Neural cell (in vitro differentiated cells): ENCODE measurements at regions not wholly inside any gene's neighbourhood (a gene's known extent, or its start where the extent isn't known, plus 50 kb on each side); places are given as distances from the start of the nearest gene placed in this dataset.
"Not testable (repeated sequence)": the region's sequence is repeated elsewhere in the genome, so short reads cannot be mapped to it uniquely, and the experiment has no call there.

Experiments used
- H2AFZ ChIP-seq: fragments of 200-600, 300-800 bp; sonication (generic), shearing (Covaris generic); 2 replicates; pipeline ENCODE4 v1.6.0; 2014; ENCODE audit warnings: low read depth, mild to moderate bottlenecking, antibody characterized with exemption, low read length, moderate library complexity
- H3F3A ChIP-seq: fragments of 200-600 bp; shearing (Covaris generic); 2 replicates; pipeline ENCODE4 v1.6.1; 2016; ENCODE audit warnings: mild to moderate bottlenecking, moderate library complexity, mixed read lengths, antibody characterized with exemption, low read length; ENCODE audit not compliant: insufficient read depth, poor library complexity, severe bottlenecking
- H3K27ac ChIP-seq: fragments of 200-600, 300-800 bp; sonication (generic), shearing (Covaris generic); 2 replicates; pipeline ENCODE4 v1.5.1; 2014; ENCODE audit warnings: mild to moderate bottlenecking, low read length, moderate library complexity
- H3K27me3 ChIP-seq: fragments of 300-800, 200-600 bp; sonication (generic), shearing (Covaris generic); 2 replicates; pipeline ENCODE4 v1.6.0; 2014; ENCODE audit warnings: mild to moderate bottlenecking, low read depth, low read length, moderate library complexity; ENCODE audit not compliant: insufficient read depth
- H3K36me3 ChIP-seq: fragments of 300-800, 200-600 bp; sonication (generic), shearing (Covaris generic); 2 replicates; pipeline ENCODE4 v1.5.1; 2014; ENCODE audit warnings: mild to moderate bottlenecking, antibody characterized with exemption, low read length, moderate library complexity; ENCODE audit not compliant: insufficient read depth
- H3K4me2 ChIP-seq: fragments of 300-800, 200-600 bp; sonication (generic), shearing (Covaris generic); 2 replicates; pipeline ENCODE4 v1.6.0; 2014; ENCODE audit warnings: mild to moderate bottlenecking, low read length
- H3K4me3 ChIP-seq: fragments of 300-800, 200-600 bp; sonication (generic), shearing (Covaris generic); 2 replicates; pipeline ENCODE4 v1.5.1; 2014; ENCODE audit warnings: mild to moderate bottlenecking, low read length, moderate library complexity
- H3K79me2 ChIP-seq: fragments of 200-600 bp; shearing (Covaris generic); replicated peaks from 2 replicates; pipeline ENCODE4 v1.6.0; 2014; ENCODE audit warnings: mild to moderate bottlenecking, low read length, moderate library complexity; ENCODE audit not compliant: insufficient read depth
- H3K9ac ChIP-seq: fragments of 300-800, 200-600 bp; sonication (generic), shearing (Covaris generic); 2 replicates; pipeline ENCODE4 v1.6.1; 2016; ENCODE audit warnings: mild to moderate bottlenecking, low read length, mixed read lengths
- H3K9me2 ChIP-seq: fragments of 200-600 bp; shearing (Covaris generic); 2 replicates; pipeline ENCODE4 v1.6.1; 2016; ENCODE audit warnings: mild to moderate bottlenecking, low read length, mixed read lengths; ENCODE audit not compliant: insufficient read depth
- H3K9me3 ChIP-seq: fragments of 200-600, 300-800 bp; sonication (generic), shearing (Covaris generic); 2 replicates; pipeline ENCODE4 v1.6.1; 2016; ENCODE audit warnings: mild to moderate bottlenecking, mixed run types, low read length, moderate library complexity, mixed read lengths
- H4K20me1 ChIP-seq: fragments of 200-600 bp; shearing (Covaris generic); 2 replicates; pipeline ENCODE4 v1.6.1; 2016; ENCODE audit warnings: mild to moderate bottlenecking, mixed run types; ENCODE audit not compliant: insufficient read depth
- POLR2AphosphoS5 ChIP-seq: IDR thresholded peaks from 2 replicates; pipeline ENCODE4 v1.6.1; 2012
- RAD21 ChIP-seq: fragments of 450-650 bp; conservative IDR thresholded peaks from 2 replicates; pipeline ENCODE4 v1.6.1; 2014; ENCODE audit warnings: antibody characterized with exemption, mild to moderate bottlenecking, moderate library complexity
- SMC3 ChIP-seq: fragments of 450-650 bp; conservative IDR thresholded peaks from 2 replicates; pipeline ENCODE4 v1.6.1; 2014; ENCODE audit warnings: antibody characterized with exemption, mild to moderate bottlenecking, moderate library complexity; ENCODE audit not compliant: poor library complexity
- TAF1 ChIP-seq: IDR thresholded peaks from 2 replicates; pipeline ENCODE4 v1.6.1; 2012; ENCODE audit warnings: low read depth
- TF ChIP-seq, protein P1 (sequence below): fragments of 450-650 bp; IDR thresholded peaks from 2 replicates; pipeline ENCODE4 v1.5.1; 2014; ENCODE audit warnings: antibody characterized with exemption, mild to moderate bottlenecking, moderate library complexity; ENCODE audit not compliant: poor library complexity, severe bottlenecking

DNA sequence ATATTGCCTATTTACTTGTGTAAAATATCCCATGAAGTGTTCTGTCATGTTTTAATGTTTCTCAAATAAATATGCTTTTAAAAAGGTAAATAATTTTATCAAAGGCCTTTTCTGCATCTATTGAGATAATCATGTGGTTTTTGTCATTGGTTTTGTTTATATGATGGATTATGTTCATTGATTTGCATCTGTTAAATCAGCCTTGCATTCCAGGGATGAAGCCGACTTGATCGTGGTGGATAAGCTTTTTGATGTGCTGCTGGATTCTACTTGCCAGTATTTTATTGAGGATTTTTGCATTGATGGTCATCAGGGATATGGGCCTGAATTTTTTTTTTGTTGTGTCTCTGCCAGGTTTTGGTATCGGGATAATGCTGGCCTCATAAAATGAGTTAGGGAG lies 63.9 kb upstream of the P2RY10 start:
- not testable (repeated sequence) for H3K9me3 ChIP-seq, H3K36me3 ChIP-seq, H3K79me2 ChIP-seq, H3K4me2 ChIP-seq, H3K9ac ChIP-seq, H3K27ac ChIP-seq, H3K27me3 ChIP-seq, H3K4me3 ChIP-seq, H2AFZ ChIP-seq, H3F3A ChIP-seq, H3K9me2 ChIP-seq, H4K20me1 ChIP-seq

DNA sequence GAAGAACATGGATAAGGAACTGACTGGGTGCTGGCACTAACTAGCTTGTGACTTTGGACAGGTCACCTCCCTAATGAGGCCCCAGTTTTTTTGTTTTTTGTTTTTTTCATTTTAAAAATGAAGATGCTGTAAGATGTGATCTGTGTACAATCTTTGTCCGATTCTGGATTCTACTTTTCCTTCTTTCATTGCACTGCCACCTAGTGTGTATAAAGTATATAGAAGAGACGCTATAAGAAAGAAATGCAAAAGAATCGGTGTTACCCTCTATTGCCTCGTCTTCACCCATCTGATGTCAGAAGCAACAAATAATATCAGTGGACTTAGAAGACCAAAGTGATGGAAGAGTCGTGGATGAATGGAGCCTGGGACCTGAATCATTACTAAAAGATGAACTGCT lies 58.6 kb upstream of the P2RY10 start:
- Histone ChIP-seq H3K9me2 (no peaks in the 10 kb centered on the region), H3K4me3 (no peak overlapping the region), H2AFZ (no peak overlapping the region)

More for the DNA sequence above, 58.6 kb upstream of the P2RY10 start:
- Histone ChIP-seq H3K4me2 (no peak overlapping the region), H3K9me3 (no peaks in the 10 kb centered on the region), H3K36me3 (no peaks in the 10 kb centered on the region), H3K27me3 (no peaks in the 10 kb centered on the region), H4K20me1 (no peaks in the 10 kb centered on the region), H3F3A (no peaks in the 10 kb centered on the region), H3K27ac (no peak overlapping the region), H3K9ac (no peak overlapping the region), H3K79me2 (no peaks in the 10 kb centered on the region)
- TF ChIP-seq RAD21 (peak; percentile 48), SMC3 (peak; percentile 67), POLR2AphosphoS5 (no peak), TAF1 (no peak)
- TF ChIP-seq, protein P1, sequence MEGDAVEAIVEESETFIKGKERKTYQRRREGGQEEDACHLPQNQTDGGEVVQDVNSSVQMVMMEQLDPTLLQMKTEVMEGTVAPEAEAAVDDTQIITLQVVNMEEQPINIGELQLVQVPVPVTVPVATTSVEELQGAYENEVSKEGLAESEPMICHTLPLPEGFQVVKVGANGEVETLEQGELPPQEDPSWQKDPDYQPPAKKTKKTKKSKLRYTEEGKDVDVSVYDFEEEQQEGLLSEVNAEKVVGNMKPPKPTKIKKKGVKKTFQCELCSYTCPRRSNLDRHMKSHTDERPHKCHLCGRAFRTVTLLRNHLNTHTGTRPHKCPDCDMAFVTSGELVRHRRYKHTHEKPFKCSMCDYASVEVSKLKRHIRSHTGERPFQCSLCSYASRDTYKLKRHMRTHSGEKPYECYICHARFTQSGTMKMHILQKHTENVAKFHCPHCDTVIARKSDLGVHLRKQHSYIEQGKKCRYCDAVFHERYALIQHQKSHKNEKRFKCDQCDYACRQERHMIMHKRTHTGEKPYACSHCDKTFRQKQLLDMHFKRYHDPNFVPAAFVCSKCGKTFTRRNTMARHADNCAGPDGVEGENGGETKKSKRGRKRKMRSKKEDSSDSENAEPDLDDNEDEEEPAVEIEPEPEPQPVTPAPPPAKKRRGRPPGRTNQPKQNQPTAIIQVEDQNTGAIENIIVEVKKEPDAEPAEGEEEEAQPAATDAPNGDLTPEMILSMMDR = peak; percentile 56
